AG04449 (cell line): ENCODE measurements at regions not wholly inside any gene's neighbourhood (a gene's known extent, or its start where the extent isn't known, plus 50 kb on each side); places are given as distances from the start of the nearest gene placed in this dataset.

Experiments
- CTCF ChIA-PET: fragments of 350-600 bp; formaldehyde crosslinking; extraction: SDS; loops from one replicate; lab custom pipeline; 2021; ENCODE audit warnings: antibody characterized with exemption; lab: Yijun Ruan, JAX
- POLR2A ChIA-PET: fragments of 400-600, 350-600 bp; formaldehyde crosslinking; extraction: SDS; loops from one replicate; lab custom pipeline; 2020; ENCODE audit warnings: antibody characterized with exemption, inconsistent platforms; lab: Yijun Ruan, JAX
- DNase-seq: peaks from one replicate; pipeline ENCODE4 v3.0.0-alpha.2; 2010; ENCODE audit warnings: low read depth, low spot score
- H3K4me3 ChIP-seq: 2 replicates; pipeline ENCODE4 v1.5.1; 2011; ENCODE audit warnings: low read depth, mild to moderate bottlenecking, control low read depth, low read length
- CTCF ChIP-seq: IDR thresholded peaks from one replicate; pipeline ENCODE4 v1.5.1; 2011; ENCODE audit warnings: mild to moderate bottlenecking, moderate library complexity, low read length, control low read depth, inconsistent platforms; ENCODE audit not compliant: insufficient read depth; ENCODE audit errors: missing control alignments

- TF ChIP-seq CTCF, result no peak
- CTCF ChIA-PET, result no interaction called here
- no peak overlapping the region for H3K4me3 ChIP-seq
- DNase-seq, result no peak
- POLR2A ChIA-PET, result no interaction called here
Measured at GRCh38 chr9:29775491-29775890, 2202.2 kb upstream of the C9orf72 start.

- H3K4me3 ChIP-seq, result no peak overlapping the region
- TF ChIP-seq CTCF, result no peak
- POLR2A ChIA-PET, result no interaction called here
- CTCF ChIA-PET, result no interaction called here
- DNase-seq, result no peak
Measured at GRCh38 chr9:29778281-29778849, 2205.1 kb upstream of the C9orf72 start.

GRCh38 chr9:29793970-29794369 is 2220.7 kb upstream of the C9orf72 start:
- no peak for TF ChIP-seq CTCF
- CTCF ChIA-PET, result no interaction called here
- H3K4me3 ChIP-seq, result no peak overlapping the region
- DNase-seq, result no peak
- POLR2A ChIA-PET, result no interaction called here

GRCh38 chr9:29796291-29796952 is 2223.1 kb upstream of the C9orf72 start:
- ChIA-PET CTCF (no interaction called here), POLR2A (no interaction called here)
- no peak for DNase-seq
- H3K4me3 ChIP-seq, result no peak overlapping the region
- TF ChIP-seq CTCF, result no peak

- POLR2A ChIA-PET, result no interaction called here
- CTCF ChIA-PET, result no interaction called here
- no peak for TF ChIP-seq CTCF
Measured at GRCh38 chr9:29798599-29798998, 2225.3 kb upstream of the C9orf72 start.

GRCh38 chr9:29799227-29799626 is 2225.9 kb upstream of the C9orf72 start:
- no peak overlapping the region for H3K4me3 ChIP-seq
- ChIA-PET POLR2A (no interaction called here), CTCF (no interaction called here)
- TF ChIP-seq CTCF, result no peak
- DNase-seq, result no peak

More at GRCh38 chr9:29798599-29798998, 2225.3 kb upstream of the C9orf72 start:
- no peak overlapping the region for H3K4me3 ChIP-seq
- DNase-seq, result no peak
